Trophoblast cell (in vitro differentiated cells and primary cell): ENCODE measurements at regions not wholly inside any gene's neighbourhood (a gene's known extent, or its start where the extent isn't known, plus 50 kb on each side); places are given as distances from the start of the nearest gene placed in this dataset.

Experiments used
- DNase-seq, 2 donors: peaks; one replicate each; pipeline ENCODE4 v3.0.0-alpha.2; 2016
- H2AFZ ChIP-seq: 2 replicates; pipeline ENCODE4 v1.6.1; 2013; ENCODE audit warnings: low read length, moderate library complexity, mild to moderate bottlenecking; ENCODE audit not compliant: insufficient read depth, poor library complexity
- H2AK5ac ChIP-seq: 2 replicates; pipeline ENCODE4 v1.6.1; 2013; ENCODE audit warnings: mild to moderate bottlenecking, low read length
- H2BK120ac ChIP-seq: 2 replicates; pipeline ENCODE4 v1.6.1; 2013; ENCODE audit warnings: low read length, mild to moderate bottlenecking, moderate library complexity; ENCODE audit not compliant: insufficient read depth, poor library complexity
- H2BK12ac ChIP-seq: 2 replicates; pipeline ENCODE4 v1.6.1; 2013; ENCODE audit warnings: mild to moderate bottlenecking, low read length, moderate library complexity
- H2BK5ac ChIP-seq: 2 replicates; pipeline ENCODE4 v1.6.1; 2013; ENCODE audit warnings: low read length, low read depth, moderate library complexity, mild to moderate bottlenecking; ENCODE audit not compliant: poor library complexity
- H3K14ac ChIP-seq: 2 replicates; pipeline ENCODE4 v1.6.1; 2013; ENCODE audit warnings: mild to moderate bottlenecking, low read length
- H3K18ac ChIP-seq: 2 replicates; pipeline ENCODE4 v1.6.1; 2013; ENCODE audit warnings: mild to moderate bottlenecking, low read length
- H3K23ac ChIP-seq: 2 replicates; pipeline ENCODE4 v1.6.1; 2013; ENCODE audit warnings: low read length
- H3K27ac ChIP-seq: 2 replicates; pipeline ENCODE4 v1.5.1; 2013; ENCODE audit warnings: low read depth, mild to moderate bottlenecking, inconsistent platforms, low read length, moderate library complexity
- H3K27me3 ChIP-seq: 2 replicates; pipeline ENCODE4 v1.6.1; 2013; ENCODE audit warnings: inconsistent platforms, mild to moderate bottlenecking, low read length, moderate library complexity; ENCODE audit not compliant: insufficient read depth
- H3K36me3 ChIP-seq, 2 experiments: 1 replicate in 1 of 2; 2 replicates in 1 of 2; pipeline ENCODE4 v1.6.1; 2013; ENCODE audit warnings: low read length in 2 of 2, mild to moderate bottlenecking in 2 of 2, moderate library complexity in 1 of 2; ENCODE audit not compliant: insufficient read depth in 2 of 2, control insufficient read depth in 1 of 2
- H3K4ac ChIP-seq: 2 replicates; pipeline ENCODE4 v1.6.1; 2013; ENCODE audit warnings: low read depth, mild to moderate bottlenecking, low read length, moderate library complexity
- H3K4me1 ChIP-seq, 2 experiments: 1 replicate in 1 of 2; 2 replicates in 1 of 2; pipeline ENCODE4 v1.6.1; 2013; ENCODE audit warnings: low read length in 2 of 2, mild to moderate bottlenecking in 2 of 2, moderate library complexity in 1 of 2; ENCODE audit not compliant: insufficient read depth in 2 of 2, control insufficient read depth in 1 of 2
- H3K4me2 ChIP-seq: 2 replicates; pipeline ENCODE4 v1.6.1; 2013; ENCODE audit warnings: inconsistent platforms, mild to moderate bottlenecking, low read length, moderate library complexity
- H3K4me3 ChIP-seq: 2 replicates; pipeline ENCODE4 v1.5.1; 2013; ENCODE audit warnings: mild to moderate bottlenecking, low read depth, low read length, inconsistent platforms
- H3K79me1 ChIP-seq: one replicate; pipeline ENCODE4 v1.6.1; 2013; ENCODE audit warnings: low read length
- H3K79me2 ChIP-seq: 2 replicates; pipeline ENCODE4 v1.6.1; 2013; ENCODE audit warnings: low read length, mild to moderate bottlenecking; ENCODE audit not compliant: control insufficient read depth, insufficient read depth, poor library complexity
- H3K9ac ChIP-seq: 2 replicates; pipeline ENCODE4 v1.6.1; 2013; ENCODE audit warnings: mild to moderate bottlenecking, low read length
- H3K9me3 ChIP-seq: 2 replicates; pipeline ENCODE4 v1.6.1; 2013; ENCODE audit warnings: low read depth, mild to moderate bottlenecking, control low read depth, inconsistent platforms, low read length; ENCODE audit not compliant: insufficient read depth
- H4K12ac ChIP-seq: 2 replicates; pipeline ENCODE4 v1.6.1; 2013; ENCODE audit warnings: low read depth, mild to moderate bottlenecking, low read length, moderate library complexity
- H4K8ac ChIP-seq: 2 replicates; pipeline ENCODE4 v1.6.1; 2013; ENCODE audit warnings: low read depth, mild to moderate bottlenecking, low read length, moderate library complexity
- H4K91ac ChIP-seq: one replicate; pipeline ENCODE4 v1.6.1; 2013; ENCODE audit warnings: low read depth, mild to moderate bottlenecking, low read length, moderate library complexity
- WGBS: extraction: QIAGEN DNeasy Blood & Tissue Kit; methylation state at CpG from one replicate; pipeline ENCODE4 v1.1.7; 2013; ENCODE audit warnings: missing lambda C conversion rate; ENCODE audit not compliant: insufficient read length, insufficient coverage; ENCODE audit errors: extremely low coverage; 5-methylcytosine and 5-hydroxymethylcytosine counted together

GRCh38 chr5:124292322-124292855 lies 454.1 kb downstream of the ZNF608 start:
- Histone ChIP-seq H4K8ac (no peak overlapping the region), H3K9me3 (no peaks in the 10 kb centered on the region), H3K79me2 (no peaks in the 10 kb centered on the region), H2AK5ac (no peak overlapping the region), H3K27ac (no peak overlapping the region), H3K27me3 (no peaks in the 10 kb centered on the region), H4K91ac (no peak overlapping the region), H3K4me3 (no peak overlapping the region), H2BK5ac (no peak overlapping the region), H4K12ac (no peak overlapping the region), H2BK12ac (no peak overlapping the region), H3K36me3 (no peaks in the 10 kb centered on the region), H3K18ac (no peak overlapping the region), H3K79me1 (no peaks in the 10 kb centered on the region), H3K4me2 (no peak overlapping the region), H2BK120ac (no peak overlapping the region), H3K4me1 (peaks cover 0 to 3% of the 10 kb centered on the region in 2 experiments), H3K23ac (no peak overlapping the region), H3K4ac (no peak overlapping the region), H3K14ac (no peak overlapping the region), H3K9ac (no peak overlapping the region), H2AFZ (no peak overlapping the region)
- no peak for DNase-seq
- no CpG with 5 or more reads among the region's 7 CpGs for WGBS

GRCh38 chr5:124289641-124290311 lies 456.7 kb downstream of the ZNF608 start:
- H3K79me2 ChIP-seq = no peaks in the 10 kb centered on the region
- H3K14ac ChIP-seq = no peak overlapping the region
- H3K4ac ChIP-seq = no peak overlapping the region
- H4K8ac ChIP-seq = no peak overlapping the region
- H3K23ac ChIP-seq = no peak overlapping the region
- no peak overlapping the region for H2AFZ ChIP-seq
- no peak overlapping the region for H2BK120ac ChIP-seq
- H3K79me1 ChIP-seq = no peaks in the 10 kb centered on the region
- H3K27ac ChIP-seq = no peak overlapping the region
- H3K18ac ChIP-seq = no peak overlapping the region
- H4K12ac ChIP-seq = no peak overlapping the region
- no peak overlapping the region for H2AK5ac ChIP-seq
- no peak overlapping the region for H3K4me2 ChIP-seq
- no CpG with 5 or more reads among the region's 2 CpGs for WGBS
- peaks cover 0 to 3% of the 10 kb centered on the region in 2 experiments for H3K4me1 ChIP-seq
- H2BK12ac ChIP-seq = no peak overlapping the region
- no peak overlapping the region for H4K91ac ChIP-seq
- no peaks in the 10 kb centered on the region for H3K36me3 ChIP-seq
- H2BK5ac ChIP-seq = no peak overlapping the region
- no peaks in the 10 kb centered on the region for H3K27me3 ChIP-seq
- DNase-seq = no peak
- H3K9ac ChIP-seq = no peak overlapping the region
- H3K9me3 ChIP-seq = no peaks in the 10 kb centered on the region
- H3K4me3 ChIP-seq = no peak overlapping the region

GRCh38 chr5:124289130-124289529 lies 457.3 kb downstream of the ZNF608 start:
- Histone ChIP-seq H2BK120ac (no peak overlapping the region), H3K4ac (no peak overlapping the region), H3K79me2 (no peaks in the 10 kb centered on the region), H3K14ac (no peak overlapping the region), H3K9ac (no peak overlapping the region), H3K4me2 (no peak overlapping the region), H2AK5ac (no peak overlapping the region), H2BK12ac (peak overlapping the region; percentile 71), H4K8ac (no peak overlapping the region), H3K79me1 (no peaks in the 10 kb centered on the region), H3K27ac (no peak overlapping the region), H2AFZ (no peak overlapping the region), H3K4me3 (no peak overlapping the region), H3K36me3 (no peaks in the 10 kb centered on the region), H2BK5ac (no peak overlapping the region), H3K18ac (no peak overlapping the region), H4K91ac (no peak overlapping the region), H3K9me3 (no peaks in the 10 kb centered on the region), H3K27me3 (no peaks in the 10 kb centered on the region), H3K23ac (no peak overlapping the region), H3K4me1 (peaks cover 0 to 3% of the 10 kb centered on the region in 2 experiments), H4K12ac (no peak overlapping the region)
- DNase-seq = no peak
- WGBS = no CpG with 5 or more reads among the region's 4 CpGs

DNA sequence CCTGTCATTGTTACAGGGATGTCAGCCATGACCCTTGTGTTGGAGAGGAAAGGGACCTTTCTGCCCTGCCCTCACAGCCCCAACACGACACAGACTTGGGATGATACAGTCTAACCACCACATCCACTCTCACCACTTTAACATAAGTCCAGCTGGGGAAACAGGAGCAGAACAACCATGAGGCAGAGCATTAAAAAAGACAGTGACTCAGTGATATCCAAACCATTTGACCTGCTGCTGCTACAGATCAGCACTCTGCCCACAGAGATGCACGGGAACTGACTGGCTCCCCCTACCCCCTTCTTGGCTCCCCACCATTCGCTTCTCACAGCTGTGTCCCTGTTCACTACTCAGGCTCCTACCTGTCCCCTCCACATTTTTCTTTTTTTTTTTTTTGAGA lies 458.6 kb downstream of the ZNF608 start:
- H3K79me2 ChIP-seq = no peaks in the 10 kb centered on the region
- H2BK120ac ChIP-seq = no peak overlapping the region
- no peak overlapping the region for H2BK12ac ChIP-seq
- no peaks in the 10 kb centered on the region for H3K9me3 ChIP-seq
- no peaks in the 10 kb centered on the region for H3K36me3 ChIP-seq
- no peak overlapping the region for H3K27ac ChIP-seq
- no peak overlapping the region for H3K4me3 ChIP-seq
- H3K14ac ChIP-seq = no peak overlapping the region
- no peak overlapping the region for H4K91ac ChIP-seq
- no peak overlapping the region for H2BK5ac ChIP-seq
- H3K9ac ChIP-seq = no peak overlapping the region
- no peak overlapping the region for H2AK5ac ChIP-seq
- no CpG with 5 or more reads among the region's 3 CpGs for WGBS
- H3K4ac ChIP-seq = no peak overlapping the region
- no peak overlapping the region for H4K12ac ChIP-seq
- no peaks in the 10 kb centered on the region for H3K27me3 ChIP-seq
- DNase-seq = no peak
- no peak overlapping the region for H4K8ac ChIP-seq
- no peaks in the 10 kb centered on the region for H3K79me1 ChIP-seq
- no peak overlapping the region for H3K18ac ChIP-seq
- H3K4me2 ChIP-seq = no peak overlapping the region
- H2AFZ ChIP-seq = no peak overlapping the region
- H3K23ac ChIP-seq = no peak overlapping the region
- peaks cover 0 to 3% of the 10 kb centered on the region in 2 experiments for H3K4me1 ChIP-seq
